K562 (cell line): ENCODE measurements at regions not wholly inside any gene's neighbourhood (a gene's known extent, or its start where the extent isn't known, plus 50 kb on each side); places are given as distances from the start of the nearest gene placed in this dataset.

Experiments
- DNMT1 ChIP-seq: fragments of 450-650 bp; IDR thresholded peaks from 2 replicates; pipeline ENCODE4 v1.6.1; 2016; ENCODE audit warnings: antibody characterized with exemption, mild to moderate bottlenecking
- KDM2B ChIP-seq: fragments of 250-450 bp; sonication (Bioruptor Pico); IDR thresholded peaks from 2 replicates; pipeline ENCODE4 v1.8.0; 2021; ENCODE audit warnings: mild to moderate bottlenecking, moderate library complexity
- SREBF2 ChIP-seq: sonication (generic); formaldehyde crosslinking; IDR thresholded peaks from 2 replicates; pipeline ENCODE4 v1.4.0; 2020; ENCODE audit warnings: mild to moderate bottlenecking, missing genetic modification reagents
- ZNF354B ChIP-seq: fragments of 250-450 bp; sonication (Bioruptor Pico); IDR thresholded peaks from 2 replicates; pipeline ENCODE4 v1.4.0; 2020

DNA sequence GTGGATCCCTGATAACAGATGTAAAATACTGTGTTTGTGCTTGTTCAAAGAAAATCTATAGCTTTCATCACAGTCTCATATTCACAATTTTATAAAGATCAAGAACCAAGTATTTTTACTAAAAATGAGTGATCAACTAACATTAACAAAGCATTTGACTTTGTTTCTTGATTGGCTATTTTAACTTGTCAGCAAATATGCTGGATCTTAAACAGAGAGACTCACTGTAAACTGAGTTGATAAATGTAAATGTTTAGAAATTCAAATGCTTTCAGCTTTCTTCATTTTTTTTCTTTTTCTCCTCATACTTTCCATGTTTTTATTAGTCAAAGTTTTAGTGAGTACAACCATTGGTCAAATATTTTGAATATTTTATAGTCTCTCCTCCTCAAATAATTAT is 923.0 kb upstream of the NR2F2 start:
- TF ChIP-seq ZNF354B (CRISPR knock-in tag) = no peak
- TF ChIP-seq DNMT1 = no peak
- no peak for TF ChIP-seq SREBF2 (CRISPR knock-in tag)
- TF ChIP-seq KDM2B (CRISPR knock-in tag) = no peak
